Chondrocyte (in vitro differentiated cells): ENCODE measurements at regions not wholly inside any gene's neighbourhood (a gene's known extent, or its start where the extent isn't known, plus 50 kb on each side); places are given as distances from the start of the nearest gene placed in this dataset.

Experiments
- DNase-seq: peaks from one replicate; pipeline ENCODE4 v3.0.0; 2021; ENCODE audit warnings: mixed read lengths, low spot score
- H3K27ac Mint-ChIP-seq: one replicate; pipeline ENCODE4 v1.8.0; 2021; ENCODE audit warnings: mild to moderate bottlenecking, moderate library complexity, mixed read lengths; ENCODE audit not compliant: unreplicated experiment
- H3K27me3 Mint-ChIP-seq: 2 replicates; pipeline ENCODE4 v1.8.0; 2021; ENCODE audit warnings: low read depth, mixed read lengths
- H3K36me3 Mint-ChIP-seq: 2 replicates; pipeline ENCODE4 v1.8.0; 2021; ENCODE audit warnings: low read depth, mixed read lengths
- H3K4me1 Mint-ChIP-seq: 2 replicates; pipeline ENCODE4 v1.8.0; 2021; ENCODE audit warnings: low read depth, mild to moderate bottlenecking, mixed read lengths
- H3K4me3 Mint-ChIP-seq: one replicate; pipeline ENCODE4 v1.8.0; 2021; ENCODE audit warnings: mild to moderate bottlenecking, moderate library complexity, mixed read lengths; ENCODE audit not compliant: unreplicated experiment
- H3K9me3 Mint-ChIP-seq: 2 replicates; pipeline ENCODE4 v1.8.0; 2021; ENCODE audit warnings: low read depth, mixed read lengths
- TF ChIP-seq, protein P1 (sequence below): fragments of 200-600 bp; sonication (generic); IDR thresholded peaks from 2 replicates; pipeline ENCODE4 v1.5.0; 2021; ENCODE audit warnings: antibody characterized with exemption, mild to moderate bottlenecking, moderate library complexity

DNA sequence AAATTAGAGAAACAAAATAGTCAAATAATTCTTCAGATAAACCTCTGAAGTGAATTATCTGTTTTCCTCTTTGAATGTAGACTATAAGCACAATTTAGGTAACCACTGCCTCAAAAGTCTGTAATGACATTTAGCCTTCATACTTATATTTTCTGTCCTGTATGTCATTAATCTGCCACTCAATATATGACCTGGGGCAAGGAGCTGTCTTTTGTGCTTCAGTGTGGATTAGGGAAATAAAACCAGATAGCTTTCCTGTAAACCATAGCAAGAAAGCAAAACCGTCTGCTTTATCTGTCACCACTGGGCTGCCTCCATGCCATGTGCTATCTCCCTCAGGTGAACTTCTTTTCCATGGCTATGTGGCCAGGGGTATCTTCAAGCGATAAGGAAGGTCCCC is 606.6 kb upstream of the C9orf72 start:
- no peak overlapping the region for H3K27ac Mint-ChIP-seq
- no peaks in the 10 kb centered on the region for H3K27me3 Mint-ChIP-seq
- H3K36me3 Mint-ChIP-seq = no peaks in the 10 kb centered on the region
- no peak overlapping the region for H3K4me3 Mint-ChIP-seq
- no peaks in the 10 kb centered on the region for H3K4me1 Mint-ChIP-seq
- peaks cover 11% of the 10 kb centered on the region for H3K9me3 Mint-ChIP-seq
- TF ChIP-seq, protein P1, sequence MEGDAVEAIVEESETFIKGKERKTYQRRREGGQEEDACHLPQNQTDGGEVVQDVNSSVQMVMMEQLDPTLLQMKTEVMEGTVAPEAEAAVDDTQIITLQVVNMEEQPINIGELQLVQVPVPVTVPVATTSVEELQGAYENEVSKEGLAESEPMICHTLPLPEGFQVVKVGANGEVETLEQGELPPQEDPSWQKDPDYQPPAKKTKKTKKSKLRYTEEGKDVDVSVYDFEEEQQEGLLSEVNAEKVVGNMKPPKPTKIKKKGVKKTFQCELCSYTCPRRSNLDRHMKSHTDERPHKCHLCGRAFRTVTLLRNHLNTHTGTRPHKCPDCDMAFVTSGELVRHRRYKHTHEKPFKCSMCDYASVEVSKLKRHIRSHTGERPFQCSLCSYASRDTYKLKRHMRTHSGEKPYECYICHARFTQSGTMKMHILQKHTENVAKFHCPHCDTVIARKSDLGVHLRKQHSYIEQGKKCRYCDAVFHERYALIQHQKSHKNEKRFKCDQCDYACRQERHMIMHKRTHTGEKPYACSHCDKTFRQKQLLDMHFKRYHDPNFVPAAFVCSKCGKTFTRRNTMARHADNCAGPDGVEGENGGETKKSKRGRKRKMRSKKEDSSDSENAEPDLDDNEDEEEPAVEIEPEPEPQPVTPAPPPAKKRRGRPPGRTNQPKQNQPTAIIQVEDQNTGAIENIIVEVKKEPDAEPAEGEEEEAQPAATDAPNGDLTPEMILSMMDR = no peak
- DNase-seq = no peak

DNA sequence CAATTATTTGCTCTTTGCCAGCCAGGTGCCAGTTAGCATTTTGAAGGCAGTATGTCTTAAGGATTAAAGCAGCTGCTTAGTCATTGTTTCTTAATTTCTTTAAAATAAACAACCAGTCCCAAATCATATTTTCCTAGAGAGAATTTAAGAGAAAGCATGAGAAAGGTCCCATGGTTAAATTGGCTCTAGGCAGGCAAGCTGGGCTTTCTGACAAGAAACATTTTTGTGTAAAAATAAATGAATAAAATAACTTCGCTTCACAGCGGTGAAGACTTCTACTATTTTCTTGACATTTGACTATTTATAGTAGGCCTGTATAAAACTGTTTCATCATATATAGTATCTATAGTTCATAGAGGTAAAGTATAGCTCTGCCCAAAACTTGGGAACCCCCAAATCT is 617.7 kb upstream of the C9orf72 start:
- H3K4me3 Mint-ChIP-seq = no peak overlapping the region
- H3K4me1 Mint-ChIP-seq = no peaks in the 10 kb centered on the region
- DNase-seq = no peak
- H3K9me3 Mint-ChIP-seq = peaks cover 8% of the 10 kb centered on the region
- TF ChIP-seq, protein P1 = no peak
- H3K27me3 Mint-ChIP-seq = peaks cover 7% of the 10 kb centered on the region
- no peaks in the 10 kb centered on the region for H3K36me3 Mint-ChIP-seq
- H3K27ac Mint-ChIP-seq = no peak overlapping the region

DNA sequence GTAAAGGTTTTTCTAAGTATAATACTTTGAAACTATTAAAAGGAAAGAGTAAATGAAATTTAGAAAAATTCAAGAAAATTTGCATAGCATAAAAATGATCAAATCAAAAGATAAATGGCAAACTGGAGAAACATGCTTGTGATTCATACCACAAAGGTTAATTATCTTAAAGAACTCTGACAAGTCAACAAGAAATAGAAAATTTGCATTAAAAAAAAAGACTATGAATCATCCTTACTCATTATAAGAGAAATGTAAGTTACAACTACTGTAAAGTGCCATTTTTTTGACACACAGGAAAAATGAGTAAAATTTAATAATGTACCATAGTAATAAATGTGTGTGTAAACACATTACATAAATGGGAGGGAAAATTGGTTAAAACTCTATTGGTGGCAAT is 624.4 kb upstream of the C9orf72 start:
- Mint-ChIP-seq H3K36me3 (no peaks in the 10 kb centered on the region), H3K4me3 (no peak overlapping the region), H3K27ac (no peak overlapping the region), H3K4me1 (no peaks in the 10 kb centered on the region), H3K27me3 (peaks cover 3% of the 10 kb centered on the region), H3K9me3 (no peaks in the 10 kb centered on the region)
- no peak for DNase-seq
- TF ChIP-seq, protein P1 = no peak

DNA sequence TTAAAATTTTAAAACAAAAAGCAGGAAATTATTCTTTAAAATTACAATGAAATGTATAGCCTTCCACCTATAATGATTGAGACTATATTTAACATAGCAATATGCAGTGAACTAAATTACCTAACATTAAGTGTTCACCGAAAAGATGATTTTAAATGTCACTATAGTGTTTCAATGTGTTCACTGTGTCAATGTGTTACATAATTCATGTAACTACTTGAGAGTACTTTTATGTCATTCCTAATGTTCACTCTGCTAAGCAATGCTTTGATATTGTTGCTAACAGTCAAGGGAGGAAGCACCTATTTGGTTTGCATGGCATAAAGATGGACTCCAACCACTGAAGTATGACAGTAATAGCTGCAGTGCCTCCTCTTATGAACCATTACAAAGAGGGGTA is 629.8 kb upstream of the C9orf72 start:
- H3K36me3 Mint-ChIP-seq = no peaks in the 10 kb centered on the region
- H3K4me3 Mint-ChIP-seq = no peak overlapping the region
- peaks cover 2% of the 10 kb centered on the region for H3K9me3 Mint-ChIP-seq
- no peak for DNase-seq
- no peak overlapping the region for H3K27ac Mint-ChIP-seq
- TF ChIP-seq, protein P1 = no peak
- no peaks in the 10 kb centered on the region for H3K27me3 Mint-ChIP-seq
- no peaks in the 10 kb centered on the region for H3K4me1 Mint-ChIP-seq

DNA sequence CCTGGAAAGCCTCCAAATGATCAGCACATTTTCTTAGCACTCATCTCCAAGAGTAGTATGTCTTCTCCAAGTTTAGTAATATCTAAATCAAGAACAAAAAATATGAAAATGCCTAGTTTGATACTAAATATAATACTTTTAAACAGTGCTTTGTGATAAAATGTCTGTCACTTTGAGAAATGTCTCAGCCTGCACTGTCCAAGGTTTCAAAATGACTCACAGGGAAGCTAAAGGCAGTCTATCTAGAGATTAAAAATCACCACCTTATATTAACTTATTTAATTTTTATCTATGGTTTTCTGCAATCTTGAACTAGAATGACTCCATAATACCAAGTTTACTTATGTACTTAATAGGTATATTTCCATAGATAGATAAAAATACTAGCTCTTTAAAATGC is 633.0 kb upstream of the C9orf72 start:
- Mint-ChIP-seq H3K4me3 (no peak overlapping the region), H3K27me3 (peaks cover 2% of the 10 kb centered on the region), H3K4me1 (no peaks in the 10 kb centered on the region), H3K27ac (no peak overlapping the region), H3K9me3 (peaks cover 2% of the 10 kb centered on the region), H3K36me3 (no peaks in the 10 kb centered on the region)
- TF ChIP-seq, protein P1 = no peak
- DNase-seq = no peak
